Tibial artery (tissue), 4 donors: ENCODE measurements at regions not wholly inside any gene's neighbourhood (a gene's known extent, or its start where the extent isn't known, plus 50 kb on each side); places are given as distances from the start of the nearest gene placed in this dataset.
"Not testable (repeated sequence)": the region's sequence is repeated elsewhere in the genome, so short reads cannot be mapped to it uniquely, and the experiment has no call there.

Source experiments
- DNase-seq, 2 donors: peaks; one replicate each; pipeline ENCODE4 v3.0.0-alpha.2; 2019
- H3K27ac ChIP-seq, 2 donors: fragments of 200-600 bp; sonication (generic) in 1 of 2; 1 replicate in 1 of 2; 2 replicates in 1 of 2; pipeline ENCODE4 v1.5.1; 2018 to 2019; ENCODE audit warnings: mild to moderate bottlenecking in 1 of 2
- H3K27me3 ChIP-seq, 2 donors: fragments of 200-600 bp; sonication (generic) in 1 of 2; one replicate each; pipeline versions ENCODE4 v1.5.1 to v1.6.0; 2016 to 2019
- H3K36me3 ChIP-seq, 3 donors: fragments of 200-600 bp; sonication (generic) in 2 of 3; one replicate each; pipeline ENCODE4 v1.5.1; 2016 to 2019; ENCODE audit warnings: mild to moderate bottlenecking in 2 of 3
- H3K4me1 ChIP-seq, 4 donors: fragments of 200-600 bp; sonication (generic) in 2 of 4; 1 replicate in 3 of 4; 2 replicates in 1 of 4; pipeline ENCODE4 v1.5.1; 2016 to 2019
- H3K4me3 ChIP-seq, 2 donors: fragments of 200-600 bp; sonication (generic) in 1 of 2; 1 replicate in 1 of 2; 2 replicates in 1 of 2; pipeline ENCODE4 v1.5.1; 2018 to 2019; ENCODE audit warnings: mild to moderate bottlenecking in 2 of 2
- H3K9me3 ChIP-seq, 3 donors: fragments of 200-600 bp; sonication (generic) in 1 of 3; one replicate each; pipeline ENCODE4 v1.5.1; 2016 to 2019
- CTCF ChIP-seq, 2 experiments: fragments of 200-600 bp in 1 of 2; fragments of 450-650 bp in 1 of 2; IDR thresholded peaks; one replicate each; pipeline ENCODE4 v1.5.1; 2017 to 2019; ENCODE audit warnings: antibody characterized with exemption in 2 of 2, mild to moderate bottlenecking in 1 of 2, moderate library complexity in 1 of 2
- intact Hi-C: fragments of 100-400 bp; cut with DNase I; formaldehyde crosslinking; loops from one replicate; pipeline ENCODE4 v1.15.0; 2023; ENCODE audit warnings: low total_unique reads

DNA sequence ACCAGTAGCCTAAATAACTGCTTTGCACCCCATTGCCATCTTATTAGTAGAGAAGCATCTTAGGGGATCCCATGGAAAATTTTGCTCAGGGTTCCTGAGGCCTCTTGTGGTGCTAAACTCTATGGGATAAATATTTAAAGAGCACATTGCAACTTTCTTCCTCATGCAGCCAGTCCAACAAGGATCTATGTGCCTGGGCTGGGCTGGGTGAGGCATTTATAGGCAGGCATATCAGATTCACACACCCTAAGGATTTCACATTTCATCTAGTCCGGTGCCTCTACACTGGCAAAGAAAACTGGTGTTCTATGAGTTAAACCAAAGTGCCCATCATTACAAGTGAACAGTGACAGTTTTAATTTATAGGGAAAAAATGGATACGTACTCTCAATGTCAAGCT is 512.3 kb downstream of the EDEM1 start:
- H3K27me3 ChIP-seq: no peaks in the 10 kb centered on the region
- no peaks in the 10 kb centered on the region for H3K36me3 ChIP-seq
- no peaks in the 10 kb centered on the region for H3K4me1 ChIP-seq
- no peaks in the 10 kb centered on the region for H3K9me3 ChIP-seq
- no peak overlapping the region for H3K27ac ChIP-seq
- intact Hi-C loops: no loop called here
- no peak for TF ChIP-seq CTCF (IDR thresholded peaks at IDR 0.05)
- DNase-seq: no peak
- no peak overlapping the region for H3K4me3 ChIP-seq

GRCh38 chr3:5701005-5701404 is 513.5 kb downstream of the EDEM1 start:
- H3K36me3 ChIP-seq, H3K9me3 ChIP-seq, H3K27me3 ChIP-seq, DNase-seq, H3K27ac ChIP-seq, H3K4me1 ChIP-seq, H3K4me3 ChIP-seq, intact Hi-C loops: not testable (repeated sequence)

DNA sequence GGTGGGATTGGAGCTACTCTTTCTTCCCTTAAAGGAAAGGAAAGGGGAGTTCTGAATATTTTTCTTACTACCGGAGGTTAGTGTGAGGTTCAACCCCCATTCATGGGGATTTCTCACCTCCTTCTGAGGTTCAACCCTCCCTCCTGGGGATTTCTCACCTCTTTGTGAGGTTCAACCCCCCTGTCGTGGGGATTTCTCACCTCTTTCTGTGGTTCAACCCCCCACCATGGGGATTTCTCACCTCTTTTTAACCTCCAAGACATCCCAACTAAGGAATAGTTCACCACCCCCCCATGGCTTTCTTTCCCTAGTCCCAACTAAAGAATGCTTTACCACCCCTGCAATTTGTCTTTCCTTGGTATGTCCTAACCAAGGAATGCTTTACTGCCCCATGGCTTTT is 520.3 kb downstream of the EDEM1 start:
- Histone ChIP-seq H3K27ac (no peak overlapping the region), H3K4me1 (no peaks in the 10 kb centered on the region), H3K9me3 (no peaks in the 10 kb centered on the region), H3K27me3 (no peaks in the 10 kb centered on the region), H3K36me3 (no peaks in the 10 kb centered on the region), H3K4me3 (no peak overlapping the region)
- no peak for TF ChIP-seq CTCF (IDR thresholded peaks at IDR 0.05)
- no peak for DNase-seq
- intact Hi-C loops: no loop called here

DNA sequence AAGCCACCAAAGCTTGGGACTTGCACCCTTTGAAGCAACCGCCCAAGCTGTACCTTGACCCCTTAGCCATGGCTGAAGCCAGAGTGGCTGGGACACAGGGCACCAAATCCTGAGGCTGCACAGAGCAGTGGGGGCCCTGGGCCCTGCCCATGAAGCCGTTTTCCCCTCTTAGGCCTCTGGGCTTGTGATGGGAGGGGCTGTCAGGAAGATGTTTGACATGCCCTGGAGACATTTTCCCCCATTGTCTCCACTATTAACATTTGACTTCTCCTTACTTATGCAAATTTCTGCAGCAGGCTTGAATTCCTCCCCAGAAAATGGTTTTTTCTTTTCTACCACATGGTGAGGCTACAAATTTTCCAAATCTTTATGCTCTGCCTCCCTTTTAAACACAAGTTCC is 522.2 kb downstream of the EDEM1 start:
- TF ChIP-seq CTCF (IDR thresholded peaks at IDR 0.05): no peak
- H3K27ac ChIP-seq: no peak overlapping the region
- DNase-seq: no peak
- no peaks in the 10 kb centered on the region for H3K9me3 ChIP-seq
- H3K36me3 ChIP-seq: no peaks in the 10 kb centered on the region
- H3K4me1 ChIP-seq: no peaks in the 10 kb centered on the region
- intact Hi-C loops: no loop called here
- H3K27me3 ChIP-seq: no peaks in the 10 kb centered on the region
- no peak overlapping the region for H3K4me3 ChIP-seq

DNA sequence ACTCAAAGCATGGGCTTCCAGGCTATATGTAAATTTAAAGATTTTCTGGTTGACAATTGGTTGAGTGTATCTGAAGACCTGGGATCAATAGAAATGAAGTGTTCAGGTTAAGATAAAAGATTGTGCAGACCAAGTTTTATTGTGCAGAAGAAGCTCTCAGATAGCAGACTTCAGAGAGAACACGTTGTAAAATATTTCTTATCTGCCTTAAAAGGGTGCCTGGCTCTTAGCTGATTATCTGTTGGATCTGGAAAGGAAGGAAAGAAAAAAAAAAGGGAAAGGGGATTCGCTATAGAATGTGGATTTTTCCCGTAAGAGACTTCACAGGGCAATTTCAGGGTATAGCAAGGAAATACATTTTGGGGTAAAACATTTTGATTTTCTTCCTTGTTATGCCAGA is 523.2 kb downstream of the EDEM1 start:
- Histone ChIP-seq H3K9me3 (no peaks in the 10 kb centered on the region), H3K4me1 (no peaks in the 10 kb centered on the region), H3K36me3 (no peaks in the 10 kb centered on the region), H3K27ac (no peak overlapping the region), H3K27me3 (no peaks in the 10 kb centered on the region), H3K4me3 (no peak overlapping the region)
- DNase-seq: no peak
- TF ChIP-seq CTCF (IDR thresholded peaks at IDR 0.05): no peak
- intact Hi-C loops: no loop called here

GRCh38 chr3:5717254-5717653 is 529.7 kb downstream of the EDEM1 start:
- H3K36me3 ChIP-seq: no peaks in the 10 kb centered on the region
- H3K4me1 ChIP-seq: no peaks in the 10 kb centered on the region
- no peak overlapping the region for H3K27ac ChIP-seq
- TF ChIP-seq CTCF (IDR thresholded peaks at IDR 0.05): no peak
- H3K4me3 ChIP-seq: no peak overlapping the region
- DNase-seq: no peak
- intact Hi-C loops: no loop called here
- H3K9me3 ChIP-seq: no peaks in the 10 kb centered on the region
- H3K27me3 ChIP-seq: peaks cover 0 to 4% of the 10 kb centered on the region in 2 donors

DNA sequence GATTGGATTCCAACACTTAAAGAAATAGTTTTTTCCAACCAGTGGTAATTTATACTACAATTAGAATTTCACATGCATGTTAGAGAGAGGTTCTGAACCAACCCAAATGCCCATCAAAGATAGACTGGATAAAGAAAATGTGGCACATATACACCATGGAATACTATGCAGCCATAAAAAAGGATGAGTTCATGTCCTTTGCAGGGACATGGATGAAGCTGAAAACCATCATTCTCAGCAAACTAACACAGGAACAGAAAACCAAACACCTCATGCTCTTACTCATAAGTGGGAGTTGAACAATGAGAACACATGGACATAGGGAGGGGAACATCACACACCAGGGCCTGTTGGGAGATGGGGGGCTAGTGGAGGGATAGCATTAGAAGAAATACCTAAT is 532.2 kb downstream of the EDEM1 start:
- H3K9me3 ChIP-seq, H3K4me3 ChIP-seq, H3K27ac ChIP-seq, H3K4me1 ChIP-seq, DNase-seq, H3K27me3 ChIP-seq, H3K36me3 ChIP-seq, intact Hi-C loops: not testable (repeated sequence)
